ENCODE measurements at regions not wholly inside any gene's neighbourhood (a gene's known extent, or its start where the extent isn't known, plus 50 kb on each side); places are given as distances from the start of the nearest gene placed in this dataset.

- no peaks in the 10 kb centered on the region; the same call in 1 of the 2 replicates for H3K9me3 ChIP-seq (ENCODE audit: insufficient read depth, low read depth, low read length)
- H3K36me3 ChIP-seq (ENCODE audit: insufficient read depth, low read length) = no peaks in the 10 kb centered on the region
- no peaks in the 10 kb centered on the region for H4K20me1 ChIP-seq (ENCODE audit: insufficient read depth, low read length, poor library complexity, severe bottlenecking)
- H3F3A ChIP-seq (ENCODE audit: low read depth) = no peaks in the 10 kb centered on the region
- H3K27me3 ChIP-seq (ENCODE audit: insufficient read depth, low read length, poor library complexity, severe bottlenecking) = no peaks in the 10 kb centered on the region
- H3K9ac ChIP-seq (ENCODE audit: low read depth, low read length, poor library complexity, severe bottlenecking) = no peak overlapping the region
- H3K4me1 ChIP-seq (ENCODE audit: insufficient read depth, low read length, poor library complexity, severe bottlenecking) = no peaks in the 10 kb centered on the region
- H3K4me3 ChIP-seq (ENCODE audit: low read length, poor library complexity, severe bottlenecking) = no peak overlapping the region
- TF ChIP-seq EZH2phosphoT487 (IDR thresholded peaks at IDR 0.05; ENCODE audit: borderline replicate concordance) = no peak
- H3K79me2 ChIP-seq (ENCODE audit: insufficient read depth, low read length) = no peaks in the 10 kb centered on the region
- H2AFZ ChIP-seq (ENCODE audit: low read length) = no peak overlapping the region
- no peak overlapping the region for H3K4me2 ChIP-seq (ENCODE audit: low read depth, low read length, poor library complexity, severe bottlenecking)
- H3K9me2 ChIP-seq (replicated peaks; ENCODE audit: low read depth, low read length) = no peaks in the 10 kb centered on the region
Measured at GRCh38 chr3:5531039-5531438, 343.5 kb downstream of the EDEM1 start.

- Histone ChIP-seq H3K9ac (ENCODE audit: low read depth, low read length, poor library complexity, severe bottlenecking) (no peak overlapping the region), H3F3A (ENCODE audit: low read depth) (no peaks in the 10 kb centered on the region), H3K4me3 (ENCODE audit: low read length, poor library complexity, severe bottlenecking) (no peak overlapping the region), H3K9me3 (ENCODE audit: insufficient read depth, low read depth, low read length) (no peaks in the 10 kb centered on the region; the same call in 1 of the 2 replicates), H3K4me1 (ENCODE audit: insufficient read depth, low read length, poor library complexity, severe bottlenecking) (no peaks in the 10 kb centered on the region), H3K9me2 (replicated peaks; ENCODE audit: low read depth, low read length) (no peaks in the 10 kb centered on the region), H4K20me1 (ENCODE audit: insufficient read depth, low read length, poor library complexity, severe bottlenecking) (no peaks in the 10 kb centered on the region), H3K36me3 (ENCODE audit: insufficient read depth, low read length) (no peaks in the 10 kb centered on the region), H3K27me3 (ENCODE audit: insufficient read depth, low read length, poor library complexity, severe bottlenecking) (no peaks in the 10 kb centered on the region), H3K4me2 (ENCODE audit: low read depth, low read length, poor library complexity, severe bottlenecking) (no peak overlapping the region), H3K79me2 (ENCODE audit: insufficient read depth, low read length) (no peaks in the 10 kb centered on the region), H2AFZ (ENCODE audit: low read length) (no peak overlapping the region)
- TF ChIP-seq EZH2phosphoT487 (IDR thresholded peaks at IDR 0.05; ENCODE audit: borderline replicate concordance) = no peak
- no peak for TF ChIP-seq CTCF (conservative IDR thresholded peaks at IDR 0.05; ENCODE audit: low read length)
Measured at GRCh38 chr3:5531741-5532290, 344.3 kb downstream of the EDEM1 start.

GRCh38 chr3:5540532-5540931 is 353.0 kb downstream of the EDEM1 start:
- no peaks in the 10 kb centered on the region for H3K27me3 ChIP-seq (ENCODE audit: insufficient read depth, low read length, poor library complexity, severe bottlenecking)
- no peak overlapping the region for H3K9ac ChIP-seq (ENCODE audit: low read depth, low read length, poor library complexity, severe bottlenecking)
- TF ChIP-seq EZH2phosphoT487 (IDR thresholded peaks at IDR 0.05; ENCODE audit: borderline replicate concordance) = no peak
- no peaks in the 10 kb centered on the region for H3K79me2 ChIP-seq (ENCODE audit: insufficient read depth, low read length)
- no peaks in the 10 kb centered on the region for H3K36me3 ChIP-seq (ENCODE audit: insufficient read depth, low read length)
- H3K9me2 ChIP-seq (replicated peaks; ENCODE audit: low read depth, low read length) = no peaks in the 10 kb centered on the region
- no peak overlapping the region for H2AFZ ChIP-seq (ENCODE audit: low read length)
- no peaks in the 10 kb centered on the region for H3K9me3 ChIP-seq (ENCODE audit: insufficient read depth, low read depth, low read length)
- peaks cover 7% of the 10 kb centered on the region; the same call in 1 of the 2 replicates for H3F3A ChIP-seq (ENCODE audit: low read depth)
- no peak overlapping the region for H3K4me2 ChIP-seq (ENCODE audit: low read depth, low read length, poor library complexity, severe bottlenecking)
- no peak overlapping the region for H3K4me3 ChIP-seq (ENCODE audit: low read length, poor library complexity, severe bottlenecking)
- no peaks in the 10 kb centered on the region for H3K4me1 ChIP-seq (ENCODE audit: insufficient read depth, low read length, poor library complexity, severe bottlenecking)
- no peaks in the 10 kb centered on the region for H4K20me1 ChIP-seq (ENCODE audit: insufficient read depth, low read length, poor library complexity, severe bottlenecking)

- TF ChIP-seq EZH2phosphoT487 (IDR thresholded peaks at IDR 0.05; ENCODE audit: borderline replicate concordance) (no peak), CTCF (conservative IDR thresholded peaks at IDR 0.05; ENCODE audit: low read length) (no peak)
- H3K4me3 ChIP-seq (ENCODE audit: low read length, poor library complexity, severe bottlenecking) = no peak overlapping the region
- no peaks in the 10 kb centered on the region for H3K27me3 ChIP-seq (ENCODE audit: insufficient read depth, low read length, poor library complexity, severe bottlenecking)
- peaks cover 7% of the 10 kb centered on the region; the same call in 1 of the 2 replicates for H3F3A ChIP-seq (ENCODE audit: low read depth)
- H4K20me1 ChIP-seq (ENCODE audit: insufficient read depth, low read length, poor library complexity, severe bottlenecking) = no peaks in the 10 kb centered on the region
- no peaks in the 10 kb centered on the region for H3K36me3 ChIP-seq (ENCODE audit: insufficient read depth, low read length)
- H3K4me2 ChIP-seq (ENCODE audit: low read depth, low read length, poor library complexity, severe bottlenecking) = no peak overlapping the region
- H2AFZ ChIP-seq (ENCODE audit: low read length) = no peak overlapping the region
- no peaks in the 10 kb centered on the region for H3K4me1 ChIP-seq (ENCODE audit: insufficient read depth, low read length, poor library complexity, severe bottlenecking)
- H3K9ac ChIP-seq (ENCODE audit: low read depth, low read length, poor library complexity, severe bottlenecking) = no peak overlapping the region
- H3K9me2 ChIP-seq (replicated peaks; ENCODE audit: low read depth, low read length) = no peaks in the 10 kb centered on the region
- no peaks in the 10 kb centered on the region for H3K9me3 ChIP-seq (ENCODE audit: insufficient read depth, low read depth, low read length)
- H3K79me2 ChIP-seq (ENCODE audit: insufficient read depth, low read length) = no peaks in the 10 kb centered on the region
Measured at GRCh38 chr3:5542472-5542871, 355.0 kb downstream of the EDEM1 start.

Data from Loucy (cell line).